ENCODE measurements at regions not wholly inside any gene's neighbourhood (a gene's known extent, or its start where the extent isn't known, plus 50 kb on each side); places are given as distances from the start of the nearest gene placed in this dataset.

GRCh38 chr12:3341594-3341993 lies 149.4 kb upstream of the PRMT8 start:
- no peak overlapping the region for H3K27ac ChIP-seq (ENCODE audit: low read depth in 1 of 2, low read length in 2 of 2)
- H3K36me3 ChIP-seq (ENCODE audit: insufficient read depth, low read length) = no peaks in the 10 kb centered on the region
- Mint-ChIP-seq H3K36me3 (ENCODE audit: low read depth) (no peaks in the 10 kb centered on the region), H3K27me3 (peaks cover 49% of the 10 kb centered on the region), H3K9me3 (no peaks in the 10 kb centered on the region), H3K27ac (no peak overlapping the region), H3K4me1 (ENCODE audit: low read depth) (no peaks in the 10 kb centered on the region), H3K4me3 (no peak overlapping the region)
- H3K9me3 ChIP-seq (ENCODE audit: control insufficient read depth in 1 of 2, insufficient read depth in 1 of 2, low read length in 2 of 2) = peaks cover 0 to 5% of the 10 kb centered on the region in 2 experiments
- no peak for ATAC-seq (ENCODE audit: poor library complexity)
- H3K4me3 ChIP-seq (ENCODE audit: low read length) = no peak overlapping the region
- H3K4me1 ChIP-seq (ENCODE audit: insufficient read depth, low read length) = no peaks in the 10 kb centered on the region
- POLR2A ChIA-PET = no interaction called here
- peaks cover 0 to 16% of the 10 kb centered on the region in 2 experiments for H3K27me3 ChIP-seq (ENCODE audit: control insufficient read depth in 1 of 2, insufficient read depth in 2 of 2, low read length in 2 of 2)
- CTCF ChIA-PET = interaction anchor here (1.4 kb wide), 1 partner anchor 41 kb away, joined by 4 read pairs; no protein-coding TSS in a partner anchor
- no peak for DNase-seq
- TF ChIP-seq CTCF (IDR thresholded peaks at IDR 0.05) = no peak
- intact Hi-C loops (cut with DNase I, micrococcal nuclease) = no loop called here

- peaks cover 52% of the 10 kb centered on the region for H3K27me3 Mint-ChIP-seq
- intact Hi-C loops (cut with DNase I, micrococcal nuclease) = no loop called here
- ATAC-seq (ENCODE audit: poor library complexity) (no peak), DNase-seq (peak in 2 of 14 experiments; percentile 1 to 10)
- H3K27ac Mint-ChIP-seq = no peak overlapping the region
- no peak overlapping the region for H3K4me3 ChIP-seq (ENCODE audit: low read length)
- ChIA-PET POLR2A (no interaction called here), CTCF (no interaction called here)
- no peaks in the 10 kb centered on the region for H3K4me1 ChIP-seq (ENCODE audit: insufficient read depth, low read length)
- no peak overlapping the region for H3K4me3 Mint-ChIP-seq
- H3K36me3 ChIP-seq (ENCODE audit: insufficient read depth, low read length) = no peaks in the 10 kb centered on the region
- H3K9me3 Mint-ChIP-seq = no peaks in the 10 kb centered on the region
- H3K4me1 Mint-ChIP-seq (ENCODE audit: low read depth) = no peaks in the 10 kb centered on the region
- no peak for TF ChIP-seq CTCF (IDR thresholded peaks at IDR 0.05)
- H3K27ac ChIP-seq (ENCODE audit: low read depth in 1 of 2, low read length in 2 of 2) = no peak overlapping the region
- H3K9me3 ChIP-seq (ENCODE audit: control insufficient read depth in 1 of 2, insufficient read depth in 1 of 2, low read length in 2 of 2) = peaks cover 0 to 5% of the 10 kb centered on the region in 2 experiments
- peaks cover 0 to 15% of the 10 kb centered on the region in 2 experiments for H3K27me3 ChIP-seq (ENCODE audit: control insufficient read depth in 1 of 2, insufficient read depth in 2 of 2, low read length in 2 of 2)
- no peaks in the 10 kb centered on the region for H3K36me3 Mint-ChIP-seq (ENCODE audit: low read depth)
Measured at GRCh38 chr12:3342051-3342450, 149.0 kb upstream of the PRMT8 start.

- Mint-ChIP-seq H3K36me3 (ENCODE audit: low read depth) (no peaks in the 10 kb centered on the region), H3K27me3 (peaks cover 40% of the 10 kb centered on the region), H3K27ac (no peak overlapping the region), H3K4me1 (ENCODE audit: low read depth) (no peaks in the 10 kb centered on the region), H3K9me3 (no peaks in the 10 kb centered on the region), H3K4me3 (no peak overlapping the region)
- ATAC-seq (ENCODE audit: poor library complexity) = no peak
- H3K27ac ChIP-seq (ENCODE audit: low read depth in 1 of 2, low read length in 2 of 2) = no peak overlapping the region
- no peak for TF ChIP-seq CTCF (IDR thresholded peaks at IDR 0.05)
- CTCF ChIA-PET = no interaction called here
- H3K27me3 ChIP-seq (ENCODE audit: control insufficient read depth in 1 of 2, insufficient read depth in 2 of 2, low read length in 2 of 2) = peaks cover 0 to 4% of the 10 kb centered on the region in 2 experiments
- H3K9me3 ChIP-seq (ENCODE audit: control insufficient read depth in 1 of 2, insufficient read depth in 1 of 2, low read length in 2 of 2) = no peaks in the 10 kb centered on the region
- no peaks in the 10 kb centered on the region for H3K36me3 ChIP-seq (ENCODE audit: insufficient read depth, low read length)
- intact Hi-C loops (cut with DNase I, micrococcal nuclease) = no loop called here
- DNase-seq = no peak
- H3K4me3 ChIP-seq (ENCODE audit: low read length) = no peak overlapping the region
- POLR2A ChIA-PET = no interaction called here
- no peaks in the 10 kb centered on the region for H3K4me1 ChIP-seq (ENCODE audit: insufficient read depth, low read length)
Measured at GRCh38 chr12:3348055-3348454, 142.9 kb upstream of the PRMT8 start.

All from CD4-positive, alpha-beta T cell (primary cell).